GM10266 (cell line): ENCODE measurements at regions not wholly inside any gene's neighbourhood (a gene's known extent, or its start where the extent isn't known, plus 50 kb on each side); places are given as distances from the start of the nearest gene placed in this dataset.

Experiments used
- DNase-seq: peaks from one replicate; pipeline ENCODE4 v3.0.0; 2012; ENCODE audit errors: extremely low spot score
- CTCF ChIP-seq: IDR thresholded peaks from 2 replicates; pipeline ENCODE4 v1.5.1; 2012; ENCODE audit warnings: mild to moderate bottlenecking, low read depth; ENCODE audit not compliant: control insufficient read depth, insufficient read depth; ENCODE audit errors: missing control alignments

DNA sequence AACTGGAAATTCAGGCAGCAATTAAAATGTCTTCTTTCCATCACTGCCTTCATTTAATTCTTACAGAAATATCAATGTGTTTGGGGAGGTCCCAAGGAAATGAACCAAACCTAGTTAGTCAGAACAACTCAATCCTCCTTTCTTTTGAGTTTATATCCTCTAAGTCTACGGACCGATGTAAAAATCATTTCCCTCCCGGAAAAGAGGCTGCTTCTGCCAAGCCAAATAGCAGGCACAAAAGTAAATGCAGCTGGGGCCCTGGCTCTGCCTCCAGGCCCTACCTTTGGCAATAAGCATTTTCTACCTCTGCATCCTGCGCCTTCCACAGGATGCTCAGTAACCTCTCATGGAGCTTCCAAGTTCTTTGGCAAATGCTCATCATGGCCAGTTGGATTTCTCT is 122.5 kb upstream of the COL8A1 start:
- TF ChIP-seq CTCF: no peak
- DNase-seq: no peak

DNA sequence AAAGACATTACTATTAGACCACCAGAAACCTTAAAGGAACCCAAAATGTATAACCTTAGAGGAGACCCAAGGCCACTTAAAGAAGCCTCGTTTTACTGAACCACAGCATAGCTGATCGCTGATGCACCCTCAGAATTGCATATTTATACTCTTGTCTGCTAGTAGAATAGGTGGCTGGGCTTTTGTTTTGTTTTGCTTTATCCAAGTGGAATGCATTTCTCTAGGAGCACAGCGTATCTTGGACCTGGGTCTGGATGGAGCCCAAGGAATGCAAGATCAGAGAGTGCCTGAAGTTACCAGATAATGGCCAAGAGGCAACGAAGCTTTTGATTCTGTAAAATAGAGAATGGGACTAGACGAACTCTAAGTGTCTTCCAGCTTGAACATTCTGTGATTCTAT is 129.2 kb upstream of the COL8A1 start:
- no peak for TF ChIP-seq CTCF
- no peak for DNase-seq

DNA sequence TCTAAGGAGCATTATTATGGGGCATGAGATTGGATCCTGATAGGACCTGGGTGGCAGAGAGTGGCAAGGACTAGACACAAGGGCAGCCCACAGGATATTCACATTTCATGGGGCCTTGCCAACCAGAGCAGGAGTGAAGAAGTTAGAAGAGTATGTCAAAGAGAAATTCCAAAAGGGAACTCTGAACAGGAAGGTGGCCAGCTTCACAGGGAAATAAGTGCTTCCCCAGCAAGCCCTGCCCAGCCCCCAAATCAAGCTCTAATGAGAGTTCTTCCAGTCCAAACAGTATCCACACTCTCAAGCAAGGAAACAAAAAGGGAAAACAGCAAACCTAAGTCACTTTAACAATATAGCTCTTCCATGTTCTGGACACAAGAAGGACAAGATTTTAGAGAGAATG is 130.2 kb upstream of the COL8A1 start:
- DNase-seq: no peak
- no peak for TF ChIP-seq CTCF

DNA sequence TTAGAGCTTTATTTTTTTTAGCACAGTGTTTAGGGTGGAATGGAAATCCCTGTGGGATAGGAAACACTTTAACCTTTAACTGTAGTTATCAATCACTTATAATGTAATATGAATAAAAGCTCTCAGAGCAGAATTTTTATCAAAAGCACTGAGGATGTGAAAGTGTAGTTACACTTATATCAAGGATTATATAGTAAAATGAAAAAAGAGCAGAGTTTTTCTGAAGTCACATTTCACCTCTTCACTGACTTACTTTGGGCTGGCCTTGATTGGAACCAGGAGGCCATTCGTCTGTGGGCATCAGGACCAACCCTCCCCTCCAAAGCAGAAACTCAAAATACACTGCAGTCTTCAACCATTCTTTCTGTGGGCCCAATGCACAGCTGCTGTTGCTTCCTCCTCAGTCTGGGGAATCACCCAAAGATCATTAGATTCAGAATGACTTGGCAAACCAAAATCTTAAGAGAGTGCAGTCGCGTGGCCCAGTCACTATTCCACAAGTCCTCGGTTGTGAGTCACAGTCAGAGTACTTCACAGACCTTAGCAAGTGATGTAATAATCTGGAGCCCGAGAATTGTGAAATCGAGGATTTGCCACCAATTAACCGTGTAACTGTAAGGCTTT is 132.6 kb upstream of the COL8A1 start:
- TF ChIP-seq CTCF: no peak
- DNase-seq: peak; percentile 67

DNA sequence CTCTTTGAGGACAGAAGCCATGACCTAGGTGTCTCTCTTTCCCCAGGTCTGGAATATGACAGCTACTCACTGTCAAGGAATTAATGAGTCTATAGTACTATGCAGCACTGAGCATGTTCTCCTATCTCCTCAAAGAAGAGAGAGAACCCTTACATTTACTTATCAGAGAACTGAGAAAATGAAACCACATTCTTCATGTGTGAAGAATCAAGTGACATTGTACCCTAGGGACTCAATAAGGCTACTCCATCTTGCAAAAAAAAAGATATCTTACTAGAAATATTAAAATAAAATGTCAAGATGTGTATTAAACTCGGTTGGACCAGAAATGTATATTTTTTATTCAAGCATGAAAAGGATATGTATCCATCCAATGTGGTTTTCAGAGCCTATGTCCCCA is 133.2 kb upstream of the COL8A1 start:
- no peak for TF ChIP-seq CTCF
- DNase-seq: no peak

DNA sequence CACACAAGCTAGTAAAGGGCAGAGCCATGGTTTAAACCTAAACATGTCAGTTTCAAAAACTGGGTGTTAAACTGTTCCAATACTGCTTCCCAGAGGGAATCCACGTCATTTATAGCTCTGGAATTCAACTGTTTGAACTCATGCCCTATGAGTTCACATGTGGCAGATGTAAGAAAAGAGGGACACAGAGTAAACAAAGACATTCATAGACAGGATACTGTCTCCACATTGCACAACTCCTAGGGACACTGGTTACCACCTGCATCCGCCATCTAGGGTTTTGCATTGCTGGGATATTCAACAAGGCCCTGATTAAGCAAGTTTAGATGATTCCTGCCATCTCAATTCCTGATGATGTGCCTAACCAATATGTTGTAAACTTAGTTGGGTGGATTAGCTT is 134.1 kb upstream of the COL8A1 start:
- DNase-seq: no peak
- no peak for TF ChIP-seq CTCF

DNA sequence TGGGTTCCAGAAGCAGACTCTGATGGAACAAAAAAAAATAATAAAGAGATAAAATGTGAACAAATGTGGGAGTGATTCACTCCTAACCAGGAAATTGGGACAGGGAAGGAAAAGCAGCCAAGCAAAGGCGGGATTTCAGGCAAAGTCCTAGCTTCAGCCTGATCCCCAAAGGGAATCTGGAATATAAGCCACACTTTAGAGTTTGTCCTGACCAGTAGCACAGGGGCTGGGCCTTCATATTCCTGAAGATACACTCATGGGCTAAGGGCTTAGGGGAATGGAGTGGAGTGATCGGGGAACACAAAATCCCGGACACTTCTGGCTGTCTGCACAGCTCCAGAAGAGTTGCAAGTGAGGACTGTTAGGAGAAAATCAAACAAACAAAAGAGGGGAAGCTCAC is 135.0 kb upstream of the COL8A1 start:
- DNase-seq: no peak
- TF ChIP-seq CTCF: no peak
